DND-41 (cell line): ENCODE measurements at regions not wholly inside any gene's neighbourhood (a gene's known extent, or its start where the extent isn't known, plus 50 kb on each side); places are given as distances from the start of the nearest gene placed in this dataset.

Source experiments
- CTCF ChIP-seq: IDR thresholded peaks from 2 replicates; pipeline ENCODE4 v1.5.1; 2012; ENCODE audit warnings: borderline replicate concordance, low read length, moderate library complexity, mild to moderate bottlenecking; ENCODE audit not compliant: poor library complexity, severe bottlenecking; ENCODE audit errors: extremely low read depth
- EZH2 ChIP-seq: IDR thresholded peaks from 3 replicates; pipeline ENCODE4 v1.6.1; 2012; ENCODE audit warnings: borderline replicate concordance, low read depth, mild to moderate bottlenecking, moderate library complexity, low read length, inconsistent platforms; ENCODE audit not compliant: severe bottlenecking

- no peak for TF ChIP-seq EZH2
- peak; percentile 13 for TF ChIP-seq CTCF
Observed at GRCh38 chr20:24112360-24112759, 123.8 kb upstream of the GGTLC1 start.
